ENCODE measurements at regions not wholly inside any gene's neighbourhood (a gene's known extent, or its start where the extent isn't known, plus 50 kb on each side); places are given as distances from the start of the nearest gene placed in this dataset.
A peak's percentile ranks its signal among the peaks of the same experiment; 100 is the strongest.

- Histone ChIP-seq H3K4me3 (ENCODE audit: low read depth, low read length) (no peak overlapping the region), H3K23ac (ENCODE audit: low read length) (peak overlapping the region; percentile 85), H3K4me2 (ENCODE audit: low read length) (no peak overlapping the region), H3K79me2 (ENCODE audit: control insufficient read depth, insufficient read depth, low read length, poor library complexity) (no peaks in the 10 kb centered on the region), H3K79me1 (ENCODE audit: low read length) (no peaks in the 10 kb centered on the region), H3K9me3 (ENCODE audit: insufficient read depth, low read depth, low read length) (peaks cover 5% of the 10 kb centered on the region), H2AK5ac (ENCODE audit: low read length) (no peak overlapping the region), H3K27me3 (ENCODE audit: insufficient read depth, low read length) (no peaks in the 10 kb centered on the region), H4K8ac (ENCODE audit: low read depth, low read length) (no peak overlapping the region), H3K18ac (ENCODE audit: low read length) (no peak overlapping the region), H3K9ac (ENCODE audit: low read length) (no peak overlapping the region), H4K91ac (ENCODE audit: low read depth, low read length) (no peak overlapping the region), H2BK12ac (ENCODE audit: low read length) (no peak overlapping the region), H4K12ac (ENCODE audit: low read depth, low read length) (no peak overlapping the region), H3K36me3 (ENCODE audit: control insufficient read depth in 1 of 2, insufficient read depth in 2 of 2, low read length in 2 of 2) (no peaks in the 10 kb centered on the region), H3K4ac (ENCODE audit: low read depth, low read length) (no peak overlapping the region), H2AFZ (ENCODE audit: insufficient read depth, low read length, poor library complexity) (no peak overlapping the region), H3K14ac (ENCODE audit: low read length) (no peak overlapping the region), H2BK120ac (ENCODE audit: insufficient read depth, low read length, poor library complexity) (no peak overlapping the region), H3K27ac (ENCODE audit: low read depth, low read length) (no peak overlapping the region), H3K4me1 (ENCODE audit: control insufficient read depth in 1 of 2, insufficient read depth in 2 of 2, low read length in 2 of 2) (peaks cover 10 to 13% of the 10 kb centered on the region in 2 experiments), H2BK5ac (ENCODE audit: low read depth, low read length, poor library complexity) (no peak overlapping the region)
- DNase-seq = no peak
- WGBS (ENCODE audit: extremely low coverage, insufficient coverage, insufficient read length) = no CpG with 5 or more reads among the region's 1 CpG
Measured at GRCh38 chr10:117462816-117463544, 79.6 kb upstream of the EMX2 start.

GRCh38 chr10:117462424-117462792 lies 80.1 kb upstream of the EMX2 start:
- no peak overlapping the region for H3K4me2 ChIP-seq (ENCODE audit: low read length)
- no peak overlapping the region for H4K91ac ChIP-seq (ENCODE audit: low read depth, low read length)
- H3K27ac ChIP-seq (ENCODE audit: low read depth, low read length) = peak overlapping the region; percentile 48
- peak overlapping the region; percentile 35 for H2BK12ac ChIP-seq (ENCODE audit: low read length)
- H4K12ac ChIP-seq (ENCODE audit: low read depth, low read length) = no peak overlapping the region
- peaks cover 2% of the 10 kb centered on the region for H3K79me1 ChIP-seq (ENCODE audit: low read length)
- H3K23ac ChIP-seq (ENCODE audit: low read length) = no peak overlapping the region
- WGBS (ENCODE audit: extremely low coverage, insufficient coverage, insufficient read length) = no CpG with 5 or more reads among the region's 6 CpGs
- no peak overlapping the region for H3K9ac ChIP-seq (ENCODE audit: low read length)
- peaks cover 4% of the 10 kb centered on the region for H3K9me3 ChIP-seq (ENCODE audit: insufficient read depth, low read depth, low read length)
- no peak overlapping the region for H3K4ac ChIP-seq (ENCODE audit: low read depth, low read length)
- no peak overlapping the region for H4K8ac ChIP-seq (ENCODE audit: low read depth, low read length)
- no peak overlapping the region for H3K4me3 ChIP-seq (ENCODE audit: low read depth, low read length)
- DNase-seq = no peak
- H3K27me3 ChIP-seq (ENCODE audit: insufficient read depth, low read length) = no peaks in the 10 kb centered on the region
- H3K18ac ChIP-seq (ENCODE audit: low read length) = no peak overlapping the region
- H2BK5ac ChIP-seq (ENCODE audit: low read depth, low read length, poor library complexity) = peak overlapping the region; percentile 9
- H3K4me1 ChIP-seq (ENCODE audit: control insufficient read depth in 1 of 2, insufficient read depth in 2 of 2, low read length in 2 of 2) = peaks cover 15 to 18% of the 10 kb centered on the region in 2 experiments
- peak overlapping the region; percentile 22 for H2AK5ac ChIP-seq (ENCODE audit: low read length)
- no peaks in the 10 kb centered on the region for H3K79me2 ChIP-seq (ENCODE audit: control insufficient read depth, insufficient read depth, low read length, poor library complexity)
- H3K36me3 ChIP-seq (ENCODE audit: control insufficient read depth in 1 of 2, insufficient read depth in 2 of 2, low read length in 2 of 2) = no peaks in the 10 kb centered on the region
- H2BK120ac ChIP-seq (ENCODE audit: insufficient read depth, low read length, poor library complexity) = no peak overlapping the region
- H2AFZ ChIP-seq (ENCODE audit: insufficient read depth, low read length, poor library complexity) = peak overlapping the region; percentile 10
- no peak overlapping the region for H3K14ac ChIP-seq (ENCODE audit: low read length)

GRCh38 chr10:117461766-117462423 lies 80.7 kb upstream of the EMX2 start:
- Histone ChIP-seq H2BK5ac (ENCODE audit: low read depth, low read length, poor library complexity) (peak overlapping the region; percentile 9), H3K18ac (ENCODE audit: low read length) (no peak overlapping the region), H3K27ac (ENCODE audit: low read depth, low read length) (peak overlapping the region; percentile 48), H4K8ac (ENCODE audit: low read depth, low read length) (no peak overlapping the region), H2AFZ (ENCODE audit: insufficient read depth, low read length, poor library complexity) (peak overlapping the region; percentile 10), H3K36me3 (ENCODE audit: control insufficient read depth in 1 of 2, insufficient read depth in 2 of 2, low read length in 2 of 2) (no peaks in the 10 kb centered on the region), H3K4ac (ENCODE audit: low read depth, low read length) (no peak overlapping the region), H3K23ac (ENCODE audit: low read length) (no peak overlapping the region), H3K79me1 (ENCODE audit: low read length) (peaks cover 2% of the 10 kb centered on the region), H4K12ac (ENCODE audit: low read depth, low read length) (no peak overlapping the region), H3K4me1 (ENCODE audit: control insufficient read depth in 1 of 2, insufficient read depth in 2 of 2, low read length in 2 of 2) (peaks cover 20 to 23% of the 10 kb centered on the region in 2 experiments), H3K4me3 (ENCODE audit: low read depth, low read length) (no peak overlapping the region), H3K9me3 (ENCODE audit: insufficient read depth, low read depth, low read length) (peaks cover 4% of the 10 kb centered on the region), H2BK120ac (ENCODE audit: insufficient read depth, low read length, poor library complexity) (no peak overlapping the region), H4K91ac (ENCODE audit: low read depth, low read length) (no peak overlapping the region), H3K14ac (ENCODE audit: low read length) (no peak overlapping the region), H3K4me2 (ENCODE audit: low read length) (no peak overlapping the region), H3K27me3 (ENCODE audit: insufficient read depth, low read length) (no peaks in the 10 kb centered on the region), H2BK12ac (ENCODE audit: low read length) (peak overlapping the region; percentile 50), H3K9ac (ENCODE audit: low read length) (no peak overlapping the region), H3K79me2 (ENCODE audit: control insufficient read depth, insufficient read depth, low read length, poor library complexity) (no peaks in the 10 kb centered on the region), H2AK5ac (ENCODE audit: low read length) (peak overlapping the region; percentile 22)
- no CpG with 5 or more reads among the region's 7 CpGs for WGBS (ENCODE audit: extremely low coverage, insufficient coverage, insufficient read length)
- peak in 1 of 2 donors; percentile 21 for DNase-seq

- Histone ChIP-seq H2AFZ (ENCODE audit: insufficient read depth, low read length, poor library complexity) (no peak overlapping the region), H3K27ac (ENCODE audit: low read depth, low read length) (no peak overlapping the region), H3K4me2 (ENCODE audit: low read length) (no peak overlapping the region), H2AK5ac (ENCODE audit: low read length) (no peak overlapping the region), H3K9ac (ENCODE audit: low read length) (no peak overlapping the region), H4K8ac (ENCODE audit: low read depth, low read length) (no peak overlapping the region), H3K14ac (ENCODE audit: low read length) (no peak overlapping the region), H3K36me3 (ENCODE audit: control insufficient read depth in 1 of 2, insufficient read depth in 2 of 2, low read length in 2 of 2) (no peaks in the 10 kb centered on the region), H4K91ac (ENCODE audit: low read depth, low read length) (no peak overlapping the region), H3K79me1 (ENCODE audit: low read length) (peaks cover 2% of the 10 kb centered on the region), H2BK5ac (ENCODE audit: low read depth, low read length, poor library complexity) (no peak overlapping the region), H3K9me3 (ENCODE audit: insufficient read depth, low read depth, low read length) (peaks cover 4% of the 10 kb centered on the region), H3K79me2 (ENCODE audit: control insufficient read depth, insufficient read depth, low read length, poor library complexity) (no peaks in the 10 kb centered on the region), H3K4me1 (ENCODE audit: control insufficient read depth in 1 of 2, insufficient read depth in 2 of 2, low read length in 2 of 2) (peaks cover 24 to 26% of the 10 kb centered on the region in 2 experiments), H2BK12ac (ENCODE audit: low read length) (peak overlapping the region; percentile 50), H2BK120ac (ENCODE audit: insufficient read depth, low read length, poor library complexity) (no peak overlapping the region), H3K23ac (ENCODE audit: low read length) (no peak overlapping the region), H3K4ac (ENCODE audit: low read depth, low read length) (no peak overlapping the region), H3K18ac (ENCODE audit: low read length) (no peak overlapping the region), H3K4me3 (ENCODE audit: low read depth, low read length) (no peak overlapping the region), H3K27me3 (ENCODE audit: insufficient read depth, low read length) (no peaks in the 10 kb centered on the region), H4K12ac (ENCODE audit: low read depth, low read length) (no peak overlapping the region)
- no peak for DNase-seq
- no CpG with 5 or more reads among the region's 7 CpGs for WGBS (ENCODE audit: extremely low coverage, insufficient coverage, insufficient read length)
Measured at GRCh38 chr10:117460846-117461765, 81.4 kb upstream of the EMX2 start.

Measured in trophoblast cell (in vitro differentiated cells and primary cell).